Upper lobe of left lung (tissue), 6 donors: ENCODE measurements at regions not wholly inside any gene's neighbourhood (a gene's known extent, or its start where the extent isn't known, plus 50 kb on each side); places are given as distances from the start of the nearest gene placed in this dataset.

Experiments
- ATAC-seq, 2 donors: fragments of 200-7000 bp; cut with Tn5 transposase; one replicate each; pipeline ENCODE4 v1.9.1; 2022; ENCODE audit warnings: mild to moderate bottlenecking in 2 of 2, moderate library complexity in 2 of 2; ENCODE audit not compliant: low FRiP score in 2 of 2
- DNase-seq, 2 donors: peaks; one replicate each; pipeline ENCODE4 v3.0.0-alpha.2; 2019 to 2020
- H3K27ac ChIP-seq, 4 donors: fragments of 200-600 bp; sonication (generic); one replicate each; pipeline ENCODE4 v1.5.1; 2016 to 2019
- H3K27me3 ChIP-seq, 4 donors: fragments of 200-600 bp; sonication (generic); one replicate each; pipeline ENCODE4 v1.5.1; 2017 to 2019
- H3K36me3 ChIP-seq, 4 donors: fragments of 200-600 bp; sonication (generic); one replicate each; pipeline ENCODE4 v1.5.1; 2016 to 2019
- H3K4me1 ChIP-seq, 4 donors: fragments of 200-600 bp; sonication (generic); one replicate each; pipeline ENCODE4 v1.5.1; 2018 to 2019
- H3K4me3 ChIP-seq, 4 donors: fragments of 200-600 bp; sonication (generic); one replicate each; pipeline ENCODE4 v1.5.1; 2017 to 2019; ENCODE audit warnings: mild to moderate bottlenecking in 2 of 4, moderate library complexity in 1 of 4
- H3K9me3 ChIP-seq, 4 donors: fragments of 200-600 bp; sonication (generic); one replicate each; pipeline ENCODE4 v1.5.1; 2018 to 2019
- CTCF ChIP-seq, 6 experiments: fragments of 450-650 bp in 4 of 6; fragments of 200-600 bp in 2 of 6; sonication (generic) in 2 of 6; IDR thresholded peaks; one replicate each; pipeline ENCODE4 v1.5.1; 2016 to 2019; ENCODE audit warnings: antibody characterized with exemption in 6 of 6
- EP300 ChIP-seq, 4 donors: sonication (generic); formaldehyde crosslinking; IDR thresholded peaks; one replicate each; pipeline ENCODE4 v1.5.1; 2017; ENCODE audit warnings: antibody characterized with exemption in 4 of 4, control low read depth in 2 of 4
- POLR2A ChIP-seq, 4 donors: fragments of 450-650 bp; IDR thresholded peaks; one replicate each; pipeline ENCODE4 v1.5.1; 2016 to 2017; ENCODE audit warnings: antibody characterized with exemption in 4 of 4, mild to moderate bottlenecking in 2 of 4
- POLR2AphosphoS5 ChIP-seq, 2 donors: sonication (generic); formaldehyde crosslinking; IDR thresholded peaks; one replicate each; pipeline ENCODE4 v1.5.1; 2017; ENCODE audit warnings: antibody characterized with exemption in 2 of 2
- WGBS, 2 donors: methylation state at CpG; one replicate each; pipeline ENCODE4 v1.1.5; 2017 to 2018; 5-methylcytosine and 5-hydroxymethylcytosine counted together
- donor health status: DM: no; HTN: no; CAD: no; lungs with moderate emphysema.
- donor health status: DM: no; HTN: yes; CAD: no; lungs with severe emphysema.

GRCh38 chr13:34048652-34049051, 230.7 kb downstream of the RFC3 start:
- H3K4me1 ChIP-seq: no peaks in the 10 kb centered on the region
- no peak for DNase-seq
- 86 to 88% methylated on average over 2 of the region's 2 CpGs for WGBS, 2 donors
- H3K27me3 ChIP-seq: no peaks in the 10 kb centered on the region
- no peaks in the 10 kb centered on the region for H3K9me3 ChIP-seq
- no peak overlapping the region for H3K4me3 ChIP-seq
- no peaks in the 10 kb centered on the region for H3K36me3 ChIP-seq
- no peak for ATAC-seq
- TF ChIP-seq CTCF (IDR thresholded peaks at IDR 0.05): no peak
- TF ChIP-seq POLR2AphosphoS5 (IDR thresholded peaks at IDR 0.05): no peak
- H3K27ac ChIP-seq: no peak overlapping the region

GRCh38 chr13:34056733-34057258, 238.8 kb downstream of the RFC3 start:
- no peak overlapping the region for H3K4me3 ChIP-seq
- no peaks in the 10 kb centered on the region for H3K9me3 ChIP-seq
- DNase-seq (no peak), ATAC-seq (no peak)
- H3K4me1 ChIP-seq: no peaks in the 10 kb centered on the region
- no peaks in the 10 kb centered on the region for H3K36me3 ChIP-seq
- WGBS, 2 donors: 69 to 83% methylated on average over 1 of the region's 1 CpG
- TF ChIP-seq POLR2AphosphoS5 (IDR thresholded peaks at IDR 0.05) (no peak), POLR2A (IDR thresholded peaks at IDR 0.05) (no peak), CTCF (IDR thresholded peaks at IDR 0.05) (no peak), EP300 (IDR thresholded peaks at IDR 0.05) (no peak)
- H3K27ac ChIP-seq: no peak overlapping the region
- no peaks in the 10 kb centered on the region for H3K27me3 ChIP-seq

GRCh38 chr13:34064456-34065205, 246.7 kb downstream of the RFC3 start:
- no peaks in the 10 kb centered on the region for H3K36me3 ChIP-seq
- no peak overlapping the region for H3K27ac ChIP-seq
- WGBS, 2 donors: 70 to 75% methylated on average over 2 of the region's 2 CpGs
- H3K4me1 ChIP-seq: no peaks in the 10 kb centered on the region
- DNase-seq: no peak
- TF ChIP-seq CTCF (IDR thresholded peaks at IDR 0.05) (no peak), POLR2AphosphoS5 (IDR thresholded peaks at IDR 0.05) (no peak), EP300 (IDR thresholded peaks at IDR 0.05) (no peak), POLR2A (IDR thresholded peaks at IDR 0.05) (no peak)
- H3K9me3 ChIP-seq: no peaks in the 10 kb centered on the region
- no peaks in the 10 kb centered on the region for H3K27me3 ChIP-seq
- no peak for ATAC-seq
- H3K4me3 ChIP-seq: no peak overlapping the region

- Histone ChIP-seq H3K27me3 (no peaks in the 10 kb centered on the region), H3K9me3 (no peaks in the 10 kb centered on the region), H3K27ac (no peak overlapping the region), H3K4me3 (no peak overlapping the region), H3K36me3 (no peaks in the 10 kb centered on the region), H3K4me1 (no peaks in the 10 kb centered on the region)
- WGBS, 2 donors: 69 to 76% methylated on average over 2 of the region's 2 CpGs
- no peak for ATAC-seq
- no peak for TF ChIP-seq POLR2AphosphoS5 (IDR thresholded peaks at IDR 0.05)
- no peak for TF ChIP-seq POLR2A (IDR thresholded peaks at IDR 0.05)
- TF ChIP-seq CTCF (IDR thresholded peaks at IDR 0.05): no peak
- no peak for TF ChIP-seq EP300 (IDR thresholded peaks at IDR 0.05)
- DNase-seq: peak in 1 of 2 donors; percentile 23
These were observed 248.0 kb downstream of the RFC3 start for GRCh38 chr13:34065928-34066327.

GRCh38 chr13:34066344-34066743, 248.4 kb downstream of the RFC3 start:
- DNase-seq (no peak), ATAC-seq (no peak)
- no peak overlapping the region for H3K27ac ChIP-seq
- H3K9me3 ChIP-seq: no peaks in the 10 kb centered on the region
- WGBS, 2 donors: 81 to 82% methylated on average over 1 of the region's 1 CpG
- H3K4me1 ChIP-seq: no peaks in the 10 kb centered on the region
- H3K27me3 ChIP-seq: no peaks in the 10 kb centered on the region
- H3K36me3 ChIP-seq: no peaks in the 10 kb centered on the region
- TF ChIP-seq POLR2AphosphoS5 (IDR thresholded peaks at IDR 0.05) (no peak), POLR2A (IDR thresholded peaks at IDR 0.05) (no peak), EP300 (IDR thresholded peaks at IDR 0.05) (no peak), CTCF (IDR thresholded peaks at IDR 0.05) (no peak)
- H3K4me3 ChIP-seq: no peak overlapping the region
